T-helper 2 cell treated with Interferon-gamma antibody and Interleukin-4, amounts not matched to agents 100 ng/mL and 5 ng/mL, for 36 hours (primary cell): ENCODE measurements at regions not wholly inside any gene's neighbourhood (a gene's known extent, or its start where the extent isn't known, plus 50 kb on each side); places are given as distances from the start of the nearest gene placed in this dataset.

ENCODE experiments used
- intact Hi-C: fragments of 100-400 bp; cut with micrococcal nuclease; formaldehyde crosslinking; loops from one replicate; pipeline ENCODE4 v1.15.1; 2023

DNA sequence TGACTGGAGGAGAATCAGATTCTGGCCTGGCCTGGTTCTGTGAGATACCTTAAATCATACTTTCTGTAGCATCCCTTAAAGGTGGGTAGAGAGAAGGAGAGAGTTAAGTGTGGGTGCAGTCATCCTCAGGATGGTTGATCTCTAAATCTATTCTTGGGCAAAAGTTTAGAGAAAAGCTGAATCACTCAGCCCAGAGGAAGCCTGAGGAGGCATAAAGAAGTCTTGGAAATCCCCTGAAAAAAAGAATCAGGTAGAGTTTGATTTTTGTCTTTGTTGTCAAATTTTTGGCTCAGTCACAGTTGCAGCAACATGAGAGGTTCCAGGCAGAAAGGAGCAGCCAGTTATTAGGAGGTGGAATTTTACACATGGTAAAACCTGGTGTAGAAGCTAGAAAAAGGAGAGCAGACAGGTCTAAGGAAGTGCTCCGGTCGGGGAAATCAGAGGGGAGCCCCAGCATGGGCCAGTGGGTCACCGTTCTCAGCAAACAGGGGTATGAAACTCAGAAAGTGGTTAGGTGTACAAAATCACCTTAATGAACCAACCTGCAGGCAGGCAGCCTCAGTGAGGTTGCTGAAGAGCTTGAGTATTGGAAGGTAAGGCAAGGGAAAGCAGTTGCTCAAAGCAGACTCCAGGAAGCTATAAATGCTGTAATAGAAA is 116.2 kb upstream of the CNTLN start:
- intact Hi-C loops = no loop called here

GRCh38 chr9:17017931-17018491 is 116.8 kb upstream of the CNTLN start:
- intact Hi-C loops = no loop called here

- intact Hi-C loops = no loop called here
These were observed 120.9 kb upstream of the CNTLN start for GRCh38 chr9:17013891-17014290.

- intact Hi-C loops = no loop called here
These were observed 121.8 kb upstream of the CNTLN start for GRCh38 chr9:17013010-17013409.

- intact Hi-C loops = no loop called here
These were observed 123.0 kb upstream of the CNTLN start for GRCh38 chr9:17011880-17012279.

- intact Hi-C loops = no loop called here
These were observed 125.8 kb upstream of the CNTLN start for GRCh38 chr9:17009071-17009470.

GRCh38 chr9:17005056-17005823 is 129.6 kb upstream of the CNTLN start:
- intact Hi-C loops = no loop called here

GRCh38 chr9:17004500-17004899 is 130.3 kb upstream of the CNTLN start:
- intact Hi-C loops = no loop called here

DNA sequence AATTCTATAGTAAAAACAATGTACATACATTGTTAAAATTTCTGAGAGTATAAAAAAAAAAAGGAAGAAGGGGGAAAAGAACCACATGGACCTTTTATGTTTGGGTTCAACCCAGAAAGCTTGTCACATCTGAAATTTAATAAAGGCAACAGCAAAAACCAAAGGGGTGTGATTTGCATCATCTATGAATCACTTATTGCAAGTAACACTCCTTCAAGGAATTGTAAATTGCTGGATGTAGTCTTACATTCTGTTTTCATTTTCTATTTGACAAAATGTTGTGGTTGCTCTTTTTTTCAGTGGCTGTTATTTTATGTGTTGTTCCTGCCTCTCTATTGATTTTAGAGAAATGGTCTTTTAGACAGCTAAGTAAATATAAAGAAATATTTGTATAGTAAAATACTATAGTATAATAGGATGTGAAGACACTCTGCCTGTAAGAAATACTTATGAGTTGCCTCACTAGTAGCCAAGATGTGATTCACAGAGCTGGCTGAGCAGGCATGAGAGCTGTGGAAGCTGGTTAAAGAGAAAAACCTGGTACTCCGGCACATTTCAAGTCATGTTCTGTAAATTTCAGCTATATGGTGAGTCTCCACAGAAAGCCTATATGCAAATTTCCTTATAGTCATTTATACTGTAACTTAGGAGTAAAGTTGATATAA is 131.1 kb upstream of the CNTLN start:
- intact Hi-C loops = no loop called here

GRCh38 chr9:16996901-16997491 is 126.5 kb upstream of the BNC2 start:
- intact Hi-C loops = no loop called here

- intact Hi-C loops = no loop called here
These were observed 121.7 kb upstream of the BNC2 start for GRCh38 chr9:16992138-16992537.

DNA sequence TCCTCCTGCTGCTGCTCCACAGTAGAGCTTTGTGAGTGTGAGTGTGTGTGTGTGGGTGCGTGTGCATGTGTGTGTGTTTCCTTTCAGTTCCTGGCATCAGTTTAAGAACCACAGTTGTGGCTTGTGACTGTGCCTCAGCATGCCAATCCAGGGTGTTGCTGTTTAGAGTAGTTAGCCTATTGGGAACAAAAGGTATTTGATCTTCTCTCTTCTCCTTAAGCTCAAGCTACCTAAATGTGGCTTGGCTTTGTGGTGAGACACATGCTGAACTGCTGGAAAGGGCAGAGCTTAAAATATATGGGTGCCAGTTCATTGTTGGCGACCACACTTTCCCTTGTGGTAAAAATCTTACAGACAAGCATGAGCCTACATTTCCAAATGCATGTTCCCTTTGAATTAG is 116.6 kb upstream of the BNC2 start:
- intact Hi-C loops = no loop called here

DNA sequence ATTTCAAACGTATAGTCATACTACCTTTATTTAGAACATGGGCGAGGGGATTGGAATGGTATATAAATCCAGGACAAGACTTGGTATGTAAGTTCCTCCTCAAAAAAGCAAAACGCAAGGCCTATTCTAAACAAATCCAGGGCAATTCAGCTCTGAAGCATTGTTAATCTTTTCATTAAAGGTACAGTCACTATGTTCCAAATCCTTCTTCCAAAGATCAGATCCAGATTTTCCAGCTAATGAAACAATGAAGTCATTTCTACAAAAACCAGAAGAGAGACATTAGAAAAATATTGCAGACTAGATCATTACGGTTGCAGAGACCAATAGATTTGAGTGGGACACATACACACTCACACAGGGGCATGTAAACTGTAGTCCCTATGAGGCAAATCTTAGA is 116.1 kb upstream of the BNC2 start:
- intact Hi-C loops = no loop called here

GRCh38 chr9:16985559-16986348 is 115.3 kb upstream of the BNC2 start:
- intact Hi-C loops = no loop called here

DNA sequence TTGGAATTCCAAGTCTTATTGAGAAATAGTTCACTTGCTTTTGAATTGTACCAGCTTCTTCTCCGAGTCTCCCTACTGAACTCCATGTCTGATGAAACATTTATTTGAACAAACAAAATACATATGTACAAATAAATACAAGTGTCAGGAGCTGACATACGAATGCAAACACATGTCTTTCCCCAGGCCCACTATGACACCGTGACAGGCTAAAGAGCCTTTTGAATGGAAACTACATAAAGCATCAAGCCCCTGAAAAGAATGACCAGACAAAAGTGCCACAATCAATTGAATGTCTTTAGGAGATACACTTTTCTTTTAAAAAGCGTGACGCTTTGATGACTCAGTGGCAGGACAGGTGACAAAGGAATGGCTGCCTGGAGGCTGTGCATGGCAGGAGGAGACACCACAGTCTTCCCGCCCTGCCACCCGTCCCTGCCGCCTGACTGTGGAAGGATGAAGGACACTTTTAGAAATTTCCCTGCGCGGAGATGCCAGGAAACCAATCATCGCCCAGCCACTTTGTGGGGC is 112.4 kb upstream of the BNC2 start:
- intact Hi-C loops = no loop called here

- intact Hi-C loops = no loop called here
These were observed 106.0 kb upstream of the BNC2 start for GRCh38 chr9:16976427-16976826.

DNA sequence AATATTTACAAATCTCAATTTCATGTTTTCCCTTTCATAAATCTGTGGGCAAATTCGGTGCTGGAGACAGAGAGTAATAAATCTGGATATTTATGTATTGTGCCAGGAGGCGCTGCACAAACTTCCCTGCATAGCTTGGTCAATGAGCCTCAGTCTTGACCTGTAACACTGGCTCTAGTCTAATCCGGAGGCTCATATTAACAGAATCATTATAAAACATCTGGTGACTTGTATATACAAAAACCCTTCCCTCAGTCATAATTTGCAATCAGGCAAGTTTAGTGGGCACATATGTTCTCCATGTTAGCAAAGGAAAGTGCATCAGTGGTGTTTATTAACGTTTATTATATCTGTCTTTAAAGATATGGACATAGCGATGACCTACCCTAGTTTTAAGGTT is 104.0 kb upstream of the BNC2 start:
- intact Hi-C loops = no loop called here

- intact Hi-C loops = no loop called here
These were observed 99.9 kb upstream of the BNC2 start for GRCh38 chr9:16970321-16970720.

DNA sequence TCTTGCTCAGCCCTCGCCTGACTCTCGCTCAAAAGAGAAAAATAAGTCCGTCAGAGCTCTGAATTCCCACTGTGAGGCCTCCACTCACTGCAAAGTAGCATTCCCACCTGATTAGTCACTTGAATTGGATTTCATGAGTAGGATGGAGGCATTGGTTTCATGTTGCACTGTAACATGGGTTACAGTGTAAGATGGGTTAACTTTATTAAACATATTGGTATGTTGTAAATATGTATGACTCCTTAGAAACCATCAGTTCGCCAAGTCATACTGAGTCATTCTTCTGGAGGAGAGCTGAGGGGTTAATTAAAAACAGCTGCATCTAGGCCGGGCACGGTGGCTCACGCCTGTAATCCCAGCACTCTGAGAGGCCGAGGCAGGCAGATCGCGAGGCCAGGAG is 93.8 kb upstream of the BNC2 start:
- intact Hi-C loops = no loop called here

- intact Hi-C loops = no loop called here
These were observed 89.6 kb upstream of the BNC2 start for GRCh38 chr9:16960084-16960483.

- intact Hi-C loops = no loop called here
These were observed 88.9 kb upstream of the BNC2 start for GRCh38 chr9:16959391-16959790.
